DMS53 treated with DMSO at 0.1 percent for 48 hours (cell line): ENCODE measurements at regions not wholly inside any gene's neighbourhood (a gene's known extent, or its start where the extent isn't known, plus 50 kb on each side); places are given as distances from the start of the nearest gene placed in this dataset.

Source experiments
- DNase-seq: peaks from one replicate; lab custom pipeline; 2025; ENCODE audit not compliant: unreplicated experiment; lab: John Stamatoyannopoulos, UW

- no peak for DNase-seq
These were observed 670.8 kb upstream of the FANCL start for GRCh38 chr2:58911877-58912276.

GRCh38 chr2:58908501-58909154 is 667.5 kb upstream of the FANCL start:
- DNase-seq = no peak

GRCh38 chr2:58907644-58908043 is 666.5 kb upstream of the FANCL start:
- no peak for DNase-seq

GRCh38 chr2:58906081-58906645 is 665.0 kb upstream of the FANCL start:
- no peak for DNase-seq

- no peak for DNase-seq
These were observed 663.0 kb upstream of the FANCL start for GRCh38 chr2:58904095-58904494.

GRCh38 chr2:58903427-58903826 is 662.3 kb upstream of the FANCL start:
- no peak for DNase-seq

GRCh38 chr2:58900246-58901027 is 659.3 kb upstream of the FANCL start:
- DNase-seq = no peak

GRCh38 chr2:58899692-58900091 is 658.6 kb upstream of the FANCL start:
- no peak for DNase-seq

GRCh38 chr2:58896638-58897037 is 655.5 kb upstream of the FANCL start:
- no peak for DNase-seq

GRCh38 chr2:58895857-58896256 is 654.7 kb upstream of the FANCL start:
- no peak for DNase-seq

- DNase-seq = no peak
These were observed 652.7 kb upstream of the FANCL start for GRCh38 chr2:58893656-58894351.

- DNase-seq = peak; percentile 62
These were observed 650.8 kb upstream of the FANCL start for GRCh38 chr2:58891828-58892377.

GRCh38 chr2:58890865-58891525 is 649.9 kb upstream of the FANCL start:
- no peak for DNase-seq

- no peak for DNase-seq
These were observed 644.9 kb upstream of the FANCL start for GRCh38 chr2:58886009-58886408.

GRCh38 chr2:58879834-58880233 is 638.7 kb upstream of the FANCL start:
- no peak for DNase-seq

- no peak for DNase-seq
These were observed 637.7 kb upstream of the FANCL start for GRCh38 chr2:58878778-58879177.

- DNase-seq = no peak
These were observed 635.0 kb upstream of the FANCL start for GRCh38 chr2:58876126-58876525.

- DNase-seq = no peak
These were observed 634.3 kb upstream of the FANCL start for GRCh38 chr2:58875436-58875835.

GRCh38 chr2:58871469-58872142 is 630.5 kb upstream of the FANCL start:
- DNase-seq = no peak

GRCh38 chr2:58870704-58871103 is 629.6 kb upstream of the FANCL start:
- DNase-seq = peak; percentile 28
